ENCODE measurements at regions not wholly inside any gene's neighbourhood (a gene's known extent, or its start where the extent isn't known, plus 50 kb on each side); places are given as distances from the start of the nearest gene placed in this dataset.

DNA sequence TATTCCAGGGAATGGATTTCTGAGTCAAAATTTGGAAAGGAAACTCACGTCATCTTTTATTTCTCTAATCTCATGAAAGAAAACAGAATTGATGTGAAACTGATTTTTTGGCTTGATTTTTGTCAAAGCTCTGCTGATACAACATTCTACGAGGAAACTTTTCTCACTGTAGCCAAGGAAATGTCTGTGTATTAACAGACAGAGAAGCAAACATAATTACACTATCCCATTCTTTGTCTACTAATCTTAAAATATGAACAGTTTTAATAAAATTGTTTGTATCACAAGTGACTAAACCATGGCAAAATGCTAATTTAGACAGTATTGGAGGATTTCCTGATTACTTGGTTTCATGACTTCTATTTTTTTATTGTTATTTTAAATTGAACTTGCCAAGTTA is 1437.0 kb downstream of the OTOL1 start:
- H3K9me3 ChIP-seq, result no peaks in the 10 kb centered on the region
- TF ChIP-seq, protein P1, sequence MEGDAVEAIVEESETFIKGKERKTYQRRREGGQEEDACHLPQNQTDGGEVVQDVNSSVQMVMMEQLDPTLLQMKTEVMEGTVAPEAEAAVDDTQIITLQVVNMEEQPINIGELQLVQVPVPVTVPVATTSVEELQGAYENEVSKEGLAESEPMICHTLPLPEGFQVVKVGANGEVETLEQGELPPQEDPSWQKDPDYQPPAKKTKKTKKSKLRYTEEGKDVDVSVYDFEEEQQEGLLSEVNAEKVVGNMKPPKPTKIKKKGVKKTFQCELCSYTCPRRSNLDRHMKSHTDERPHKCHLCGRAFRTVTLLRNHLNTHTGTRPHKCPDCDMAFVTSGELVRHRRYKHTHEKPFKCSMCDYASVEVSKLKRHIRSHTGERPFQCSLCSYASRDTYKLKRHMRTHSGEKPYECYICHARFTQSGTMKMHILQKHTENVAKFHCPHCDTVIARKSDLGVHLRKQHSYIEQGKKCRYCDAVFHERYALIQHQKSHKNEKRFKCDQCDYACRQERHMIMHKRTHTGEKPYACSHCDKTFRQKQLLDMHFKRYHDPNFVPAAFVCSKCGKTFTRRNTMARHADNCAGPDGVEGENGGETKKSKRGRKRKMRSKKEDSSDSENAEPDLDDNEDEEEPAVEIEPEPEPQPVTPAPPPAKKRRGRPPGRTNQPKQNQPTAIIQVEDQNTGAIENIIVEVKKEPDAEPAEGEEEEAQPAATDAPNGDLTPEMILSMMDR (IDR thresholded peaks at IDR 0.05), result no peak
- intact Hi-C loops (cut with DNase I; ENCODE audit: low total_unique reads), result no loop called here
- H3K4me3 ChIP-seq, result no peak overlapping the region
- H3K36me3 ChIP-seq, result no peaks in the 10 kb centered on the region
- no peak overlapping the region for H3K27ac ChIP-seq
- DNase-seq, result no peak
- H3K27me3 ChIP-seq, result no peaks in the 10 kb centered on the region
- no peaks in the 10 kb centered on the region for H3K4me1 ChIP-seq

DNA sequence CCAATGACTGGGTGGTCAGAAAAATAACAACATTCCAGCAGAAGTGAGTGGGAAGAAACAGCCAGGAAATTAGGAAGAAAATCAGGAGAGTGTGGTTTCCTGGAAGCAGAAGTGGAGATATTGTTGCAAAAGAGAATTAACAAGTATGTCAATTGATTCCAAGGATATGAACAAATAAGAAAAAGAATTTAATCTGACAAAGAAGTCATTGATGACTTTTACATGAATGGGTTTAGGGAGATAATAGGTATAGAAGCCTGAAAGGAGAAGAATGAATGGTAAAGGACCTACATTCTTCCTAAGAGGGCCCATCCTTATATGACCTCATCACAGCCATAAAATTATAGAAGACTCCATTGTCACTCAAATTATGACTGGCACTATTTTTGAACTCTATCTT is 1440.1 kb downstream of the OTOL1 start:
- no peak for DNase-seq
- Histone ChIP-seq H3K9me3 (no peaks in the 10 kb centered on the region), H3K27me3 (no peaks in the 10 kb centered on the region), H3K4me1 (no peaks in the 10 kb centered on the region), H3K4me3 (no peak overlapping the region), H3K27ac (no peak overlapping the region), H3K36me3 (no peaks in the 10 kb centered on the region)
- intact Hi-C loops (cut with DNase I; ENCODE audit: low total_unique reads), result no loop called here
- TF ChIP-seq, protein P1 (IDR thresholded peaks at IDR 0.05), result no peak

DNA sequence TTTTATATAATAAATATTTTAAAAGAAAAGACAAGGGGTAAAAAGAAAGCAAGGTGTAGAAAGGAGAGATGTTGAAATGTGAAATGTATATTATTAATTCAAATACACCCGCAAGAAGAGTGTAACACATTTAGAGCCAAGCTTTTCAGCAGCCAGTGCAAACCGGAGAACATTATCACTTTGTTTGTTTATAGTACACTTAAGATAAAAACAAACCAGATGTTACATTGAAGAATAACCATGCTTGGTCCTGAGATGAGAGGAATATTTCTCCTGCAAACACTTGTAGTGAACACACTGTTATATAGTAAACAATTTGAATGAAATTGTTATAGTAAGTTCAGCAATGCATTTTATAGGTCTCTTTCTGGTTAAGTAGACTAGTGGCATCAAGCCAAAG is 1441.5 kb downstream of the OTOL1 start:
- intact Hi-C loops (cut with DNase I; ENCODE audit: low total_unique reads), result no loop called here
- Histone ChIP-seq H3K4me1 (no peaks in the 10 kb centered on the region), H3K4me3 (no peak overlapping the region), H3K36me3 (no peaks in the 10 kb centered on the region), H3K9me3 (no peaks in the 10 kb centered on the region), H3K27me3 (no peaks in the 10 kb centered on the region), H3K27ac (no peak overlapping the region)
- no peak for DNase-seq
- TF ChIP-seq, protein P1 (IDR thresholded peaks at IDR 0.05), result no peak

DNA sequence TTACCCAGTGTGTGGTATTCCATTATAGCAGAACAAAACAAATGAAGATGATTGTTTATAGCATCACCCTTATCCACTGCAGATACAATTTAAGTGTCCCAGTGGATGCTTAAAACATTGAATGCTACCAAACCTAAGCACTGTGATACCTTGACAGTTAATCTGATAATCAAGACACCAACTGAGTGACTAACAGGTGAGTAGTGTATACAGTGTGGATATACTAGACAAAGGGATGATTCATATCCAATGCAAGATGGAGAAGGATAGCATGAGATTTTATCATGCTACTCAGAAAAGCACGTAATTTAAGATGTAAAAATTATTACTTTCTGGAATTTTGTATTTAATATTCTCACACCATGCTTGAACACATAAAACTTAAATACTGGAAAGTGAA is 1449.0 kb downstream of the OTOL1 start:
- H3K27ac ChIP-seq, result no peak overlapping the region
- DNase-seq, result no peak
- intact Hi-C loops (cut with DNase I; ENCODE audit: low total_unique reads), result no loop called here
- TF ChIP-seq, protein P1 (IDR thresholded peaks at IDR 0.05), result no peak
- H3K36me3 ChIP-seq, result no peaks in the 10 kb centered on the region
- H3K27me3 ChIP-seq, result no peaks in the 10 kb centered on the region
- no peak overlapping the region for H3K4me3 ChIP-seq
- H3K4me1 ChIP-seq, result no peaks in the 10 kb centered on the region
- H3K9me3 ChIP-seq, result no peaks in the 10 kb centered on the region

DNA sequence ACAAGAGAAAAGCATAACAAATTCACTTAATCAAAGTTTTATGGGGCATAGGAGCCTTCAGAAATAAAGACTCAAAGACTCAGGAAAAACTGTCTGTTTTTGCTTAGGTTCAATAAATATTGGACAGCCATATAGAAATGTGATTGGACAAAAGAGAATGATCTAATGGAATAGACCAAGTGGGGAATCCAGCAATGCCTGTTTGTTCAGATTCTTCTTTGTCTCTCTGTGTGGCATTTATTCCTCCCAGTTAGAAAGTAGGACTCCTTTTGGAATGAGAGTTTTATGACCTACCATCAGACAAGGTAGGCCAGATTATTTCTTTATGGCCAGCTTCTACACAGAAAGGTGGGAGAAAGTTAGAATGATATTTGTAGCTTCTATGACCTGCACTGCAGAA is 1460.1 kb downstream of the OTOL1 start:
- TF ChIP-seq, protein P1 (IDR thresholded peaks at IDR 0.05), result no peak
- Histone ChIP-seq H3K4me1 (no peaks in the 10 kb centered on the region), H3K27ac (no peak overlapping the region), H3K4me3 (no peak overlapping the region), H3K36me3 (no peaks in the 10 kb centered on the region), H3K9me3 (no peaks in the 10 kb centered on the region), H3K27me3 (no peaks in the 10 kb centered on the region)
- intact Hi-C loops (cut with DNase I; ENCODE audit: low total_unique reads), result no loop called here
- no peak for DNase-seq

DNA sequence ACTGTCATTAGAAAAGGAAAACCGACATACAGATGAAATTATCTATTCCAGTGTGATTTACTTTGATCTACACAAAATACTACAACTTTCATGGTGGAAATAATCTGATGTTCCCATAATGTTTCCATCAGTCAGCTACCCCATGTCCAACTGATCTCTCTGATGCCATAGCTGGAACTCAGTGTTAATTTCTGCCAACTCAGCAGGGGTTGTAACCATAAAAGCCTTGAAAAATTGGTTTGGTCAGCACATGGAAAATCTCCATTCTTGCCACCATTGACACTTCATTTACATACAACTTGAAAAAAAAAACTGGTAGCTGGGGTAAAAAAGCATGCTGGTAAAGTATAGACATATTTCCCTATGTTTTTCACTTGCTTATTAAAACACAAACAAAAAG is 1463.7 kb downstream of the OTOL1 start:
- H3K4me3 ChIP-seq, result no peak overlapping the region
- H3K4me1 ChIP-seq, result no peaks in the 10 kb centered on the region
- TF ChIP-seq, protein P1 (IDR thresholded peaks at IDR 0.05), result no peak
- H3K27ac ChIP-seq, result no peak overlapping the region
- H3K9me3 ChIP-seq, result no peaks in the 10 kb centered on the region
- intact Hi-C loops (cut with DNase I; ENCODE audit: low total_unique reads), result no loop called here
- H3K36me3 ChIP-seq, result no peaks in the 10 kb centered on the region
- no peaks in the 10 kb centered on the region for H3K27me3 ChIP-seq
- no peak for DNase-seq

Data from tibial artery (tissue), 4 donors.